CD14-positive monocyte (primary cell): ENCODE measurements at regions not wholly inside any gene's neighbourhood (a gene's known extent, or its start where the extent isn't known, plus 50 kb on each side); places are given as distances from the start of the nearest gene placed in this dataset.

ENCODE experiments used
- DNase-seq, 3 donors: peaks; one replicate each; pipeline ENCODE4 v3.0.0-alpha.2; 2011 to 2022
- H2AFZ ChIP-seq: 2 replicates; pipeline ENCODE4 v1.6.0; 2012; ENCODE audit warnings: mild to moderate bottlenecking, low read depth, low read length, inconsistent platforms; ENCODE audit not compliant: insufficient read depth, poor library complexity, severe bottlenecking
- H3K27ac ChIP-seq, 2 donors: 1 replicate in 1 of 2; 2 replicates in 1 of 2; pipeline ENCODE4 v1.5.1; 2012 to 2013; ENCODE audit warnings: low read length in 2 of 2, control low read depth in 1 of 2, inconsistent platforms in 1 of 2, low read depth in 1 of 2, mild to moderate bottlenecking in 1 of 2
- H3K27me3 ChIP-seq, 2 donors: one replicate each; pipeline versions ENCODE4 v1.6.0 to v1.6.1; 2011 to 2013; ENCODE audit warnings: low read length in 2 of 2; ENCODE audit not compliant: control insufficient read depth in 2 of 2, insufficient read depth in 2 of 2
- H3K36me3 ChIP-seq, 2 donors: replicated peaks in 1 of 2; 1 replicate in 1 of 2; 2 replicates in 1 of 2; pipeline versions ENCODE4 v1.5.1 to v1.6.1; 2012 to 2013; ENCODE audit warnings: low read length in 2 of 2, control low read depth in 1 of 2, inconsistent platforms in 1 of 2, mild to moderate bottlenecking in 1 of 2; ENCODE audit not compliant: insufficient read depth in 2 of 2, control insufficient read depth in 1 of 2
- H3K4me1 ChIP-seq, 2 donors: 1 replicate in 1 of 2; 2 replicates in 1 of 2; pipeline versions ENCODE4 v1.5.1 to v1.6.1; 2012 to 2013; ENCODE audit warnings: low read length in 2 of 2, control low read depth in 1 of 2, inconsistent platforms in 1 of 2, mild to moderate bottlenecking in 1 of 2, moderate library complexity in 1 of 2; ENCODE audit not compliant: insufficient read depth in 2 of 2, control insufficient read depth in 1 of 2
- H3K4me2 ChIP-seq: replicated peaks from 2 replicates; pipeline ENCODE3; 2012; ENCODE audit warnings: low read length, moderate library complexity, mild to moderate bottlenecking; ENCODE audit not compliant: poor library complexity, severe bottlenecking; ENCODE audit errors: extremely low read depth
- H3K4me3 ChIP-seq, 3 experiments: fragments of 200-600 bp in 1 of 3; sonication (generic) in 1 of 3; replicated peaks in 1 of 3; 1 replicate in 2 of 3; 2 replicates in 1 of 3; pipeline ENCODE4 v1.5.1; 2011 to 2013; ENCODE audit warnings: low read length in 3 of 3, mild to moderate bottlenecking in 3 of 3, control low read depth in 2 of 3, low read depth in 2 of 3, inconsistent platforms in 1 of 3, moderate library complexity in 1 of 3
- H3K79me2 ChIP-seq: 2 replicates; pipeline ENCODE4 v1.6.0; 2012; ENCODE audit warnings: mild to moderate bottlenecking, control low read depth, inconsistent platforms, low read length, moderate library complexity; ENCODE audit not compliant: insufficient read depth
- H3K9ac ChIP-seq: 2 replicates; pipeline ENCODE4 v1.6.0; 2017; ENCODE audit warnings: low read length, mild to moderate bottlenecking; ENCODE audit not compliant: insufficient read depth, poor library complexity, severe bottlenecking
- H3K9me3 ChIP-seq, 2 donors: replicated peaks in 1 of 2; 1 replicate in 1 of 2; 2 replicates in 1 of 2; pipeline versions ENCODE4 v1.5.1 to v1.6.1; 2012 to 2013; ENCODE audit warnings: low read length in 2 of 2, control low read depth in 1 of 2; ENCODE audit not compliant: control insufficient read depth in 1 of 2, insufficient read depth in 1 of 2
- H4K20me1 ChIP-seq: 2 replicates; pipeline ENCODE4 v1.6.0; 2012; ENCODE audit warnings: mild to moderate bottlenecking, low read length, control low read depth, moderate library complexity; ENCODE audit not compliant: insufficient read depth
- H3K27ac Mint-ChIP-seq, 7 donors: one replicate each; pipeline ENCODE4 v1.8.0; 2020; ENCODE audit warnings: mild to moderate bottlenecking in 7 of 7, mixed read lengths in 7 of 7, moderate library complexity in 6 of 7, inconsistent platforms in 2 of 7
- H3K27me3 Mint-ChIP-seq, 3 donors: one replicate each; pipeline ENCODE4 v1.8.0; 2021 to 2022; ENCODE audit warnings: low read depth in 3 of 3, mild to moderate bottlenecking in 3 of 3, mixed read lengths in 3 of 3, moderate library complexity in 3 of 3, inconsistent platforms in 1 of 3
- H3K36me3 Mint-ChIP-seq, 2 donors: one replicate each; pipeline ENCODE4 v1.8.0; 2020; ENCODE audit warnings: mixed read lengths in 2 of 2, inconsistent platforms in 1 of 2, mild to moderate bottlenecking in 1 of 2
- H3K4me1 Mint-ChIP-seq: one replicate; pipeline ENCODE4 v1.8.0; 2020; ENCODE audit warnings: mild to moderate bottlenecking, mixed read lengths
- H3K4me3 Mint-ChIP-seq, 2 donors: one replicate each; pipeline ENCODE4 v1.8.0; 2020; ENCODE audit warnings: mild to moderate bottlenecking in 2 of 2, mixed read lengths in 2 of 2, moderate library complexity in 1 of 2
- H3K9me3 Mint-ChIP-seq, 7 donors: one replicate each; pipeline ENCODE4 v1.8.0; 2020 to 2022; ENCODE audit warnings: mixed read lengths in 7 of 7, mild to moderate bottlenecking in 6 of 7, moderate library complexity in 6 of 7, inconsistent platforms in 2 of 7
- WGBS: methylation state at CpG from one replicate; pipeline ENCODE4 v1.1.5; 2013; ENCODE audit warnings: missing lambda C conversion rate; ENCODE audit not compliant: insufficient coverage; 5-methylcytosine and 5-hydroxymethylcytosine counted together
- intact Hi-C, 2 donors: fragments of 100-400 bp; cut with micrococcal nuclease; formaldehyde crosslinking; loops; one replicate each; pipeline versions ENCODE4 v1.15.0 to v1.15.1; 2023
- TF ChIP-seq, protein P1 (sequence below): fragments of 200-600 bp; IDR thresholded peaks from one replicate; pipeline ENCODE4 v1.8.0; 2022; ENCODE audit warnings: antibody characterized with exemption, mild to moderate bottlenecking

DNA sequence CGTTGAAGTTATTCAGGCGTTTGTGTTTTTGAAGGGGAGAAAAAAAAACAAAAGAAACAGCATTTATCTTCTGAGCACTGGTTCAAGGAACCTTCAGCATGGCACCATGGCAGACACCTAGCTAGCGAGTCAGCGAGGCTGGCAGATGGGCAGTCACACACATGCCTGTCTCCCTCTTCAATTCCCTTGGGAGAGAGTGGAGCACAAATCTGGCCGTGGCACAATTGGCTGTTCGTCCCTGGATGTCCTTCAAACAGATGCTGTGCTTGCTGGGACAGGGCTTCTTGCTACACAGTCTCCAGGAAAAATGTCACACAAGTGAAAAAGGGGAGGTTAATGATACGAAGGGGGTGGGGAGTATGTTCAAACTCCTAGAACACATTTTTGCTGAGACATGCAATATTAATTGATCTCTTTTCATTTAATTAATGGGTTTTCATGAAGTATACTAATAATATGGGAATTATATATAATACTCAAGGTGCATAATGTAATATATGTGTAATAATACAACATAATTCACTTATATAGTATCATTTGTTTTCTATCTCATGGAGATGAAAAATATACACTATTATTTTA, 1674.5 kb upstream of the SLC10A2 start:
- H3K27ac ChIP-seq = no peak overlapping the region
- H3K4me2 ChIP-seq = no peak overlapping the region
- TF ChIP-seq, protein P1, sequence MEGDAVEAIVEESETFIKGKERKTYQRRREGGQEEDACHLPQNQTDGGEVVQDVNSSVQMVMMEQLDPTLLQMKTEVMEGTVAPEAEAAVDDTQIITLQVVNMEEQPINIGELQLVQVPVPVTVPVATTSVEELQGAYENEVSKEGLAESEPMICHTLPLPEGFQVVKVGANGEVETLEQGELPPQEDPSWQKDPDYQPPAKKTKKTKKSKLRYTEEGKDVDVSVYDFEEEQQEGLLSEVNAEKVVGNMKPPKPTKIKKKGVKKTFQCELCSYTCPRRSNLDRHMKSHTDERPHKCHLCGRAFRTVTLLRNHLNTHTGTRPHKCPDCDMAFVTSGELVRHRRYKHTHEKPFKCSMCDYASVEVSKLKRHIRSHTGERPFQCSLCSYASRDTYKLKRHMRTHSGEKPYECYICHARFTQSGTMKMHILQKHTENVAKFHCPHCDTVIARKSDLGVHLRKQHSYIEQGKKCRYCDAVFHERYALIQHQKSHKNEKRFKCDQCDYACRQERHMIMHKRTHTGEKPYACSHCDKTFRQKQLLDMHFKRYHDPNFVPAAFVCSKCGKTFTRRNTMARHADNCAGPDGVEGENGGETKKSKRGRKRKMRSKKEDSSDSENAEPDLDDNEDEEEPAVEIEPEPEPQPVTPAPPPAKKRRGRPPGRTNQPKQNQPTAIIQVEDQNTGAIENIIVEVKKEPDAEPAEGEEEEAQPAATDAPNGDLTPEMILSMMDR = no peak
- Mint-ChIP-seq H3K4me1 (peaks cover 2% of the 10 kb centered on the region), H3K27ac (no peak overlapping the region), H3K27me3 (no peaks in the 10 kb centered on the region), H3K9me3 (no peaks in the 10 kb centered on the region), H3K36me3 (no peaks in the 10 kb centered on the region), H3K4me3 (no peak overlapping the region)
- no peak overlapping the region for H2AFZ ChIP-seq
- H3K9me3 ChIP-seq = no peaks in the 10 kb centered on the region
- H3K4me3 ChIP-seq = no peak overlapping the region
- DNase-seq = no peak
- no peaks in the 10 kb centered on the region for H3K27me3 ChIP-seq
- no peak overlapping the region for H3K9ac ChIP-seq
- 93% methylated on average over 3 of the region's 7 CpGs for WGBS
- no peaks in the 10 kb centered on the region for H3K79me2 ChIP-seq
- intact Hi-C loops = no loop called here
- H3K36me3 ChIP-seq = no peaks in the 10 kb centered on the region
- no peaks in the 10 kb centered on the region for H4K20me1 ChIP-seq
- H3K4me1 ChIP-seq = no peaks in the 10 kb centered on the region

DNA sequence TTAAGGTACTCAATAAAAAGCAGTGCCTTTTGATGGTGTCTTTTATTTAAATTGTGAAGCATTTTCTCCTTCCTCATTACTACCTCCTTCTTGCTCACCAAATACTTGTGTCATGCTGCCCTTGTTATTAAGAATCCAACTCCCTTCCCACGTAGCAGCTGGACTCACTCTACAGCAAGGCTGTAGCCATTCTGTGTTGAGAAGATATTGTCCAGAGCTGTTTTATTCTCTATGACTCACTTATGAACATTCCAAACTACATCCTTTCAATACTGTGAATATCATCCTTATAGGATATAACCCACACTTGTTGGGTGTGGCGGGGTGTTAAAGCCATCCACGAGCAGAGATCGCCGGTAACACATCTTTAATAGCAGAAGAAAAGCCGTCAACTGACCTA, 1671.5 kb upstream of the SLC10A2 start:
- no peaks in the 10 kb centered on the region for H3K27me3 ChIP-seq
- DNase-seq = no peak
- no peak overlapping the region for H3K27ac Mint-ChIP-seq
- no peaks in the 10 kb centered on the region for H4K20me1 ChIP-seq
- no peaks in the 10 kb centered on the region for H3K79me2 ChIP-seq
- H3K4me1 ChIP-seq = no peaks in the 10 kb centered on the region
- no peaks in the 10 kb centered on the region for H3K9me3 ChIP-seq
- H3K9ac ChIP-seq = no peak overlapping the region
- no peaks in the 10 kb centered on the region for H3K4me1 Mint-ChIP-seq
- H3K4me3 ChIP-seq = no peak overlapping the region
- intact Hi-C loops = no loop called here
- TF ChIP-seq, protein P1 = no peak
- peaks cover 0 to 1% (median 0%) of the 10 kb centered on the region in 7 donors for H3K9me3 Mint-ChIP-seq
- H3K27ac ChIP-seq = no peak overlapping the region
- no peaks in the 10 kb centered on the region for H3K36me3 ChIP-seq
- H3K27me3 Mint-ChIP-seq = no peaks in the 10 kb centered on the region
- WGBS = 81% methylated on average over 5 of the region's 6 CpGs
- H3K4me3 Mint-ChIP-seq = no peak overlapping the region
- H3K4me2 ChIP-seq = no peak overlapping the region
- H2AFZ ChIP-seq = no peak overlapping the region
- H3K36me3 Mint-ChIP-seq = no peaks in the 10 kb centered on the region
